Mesenchymal stem cell (in vitro differentiated cells and primary cell): ENCODE measurements at regions not wholly inside any gene's neighbourhood (a gene's known extent, or its start where the extent isn't known, plus 50 kb on each side); places are given as distances from the start of the nearest gene placed in this dataset.

Source experiments
- DNase-seq: peaks from one replicate; pipeline ENCODE4 v3.0.0-alpha.2; 2013
- H2AFZ ChIP-seq: one replicate; pipeline ENCODE4 v1.6.1; 2013; ENCODE audit warnings: low read depth, mild to moderate bottlenecking, control low read depth, inconsistent platforms, low read length, moderate library complexity
- H2AK5ac ChIP-seq: 2 replicates; pipeline ENCODE4 v1.6.1; 2013; ENCODE audit warnings: low read length, moderate library complexity, mild to moderate bottlenecking, inconsistent platforms; ENCODE audit not compliant: severe bottlenecking
- H2BK120ac ChIP-seq: one replicate; pipeline ENCODE4 v1.6.1; 2013; ENCODE audit warnings: low read depth, mild to moderate bottlenecking, inconsistent platforms, low read length, moderate library complexity
- H2BK12ac ChIP-seq, 2 experiments: one replicate each; pipeline ENCODE4 v1.6.1; 2013; ENCODE audit warnings: inconsistent platforms in 2 of 2, low read length in 2 of 2, mild to moderate bottlenecking in 2 of 2, moderate library complexity in 2 of 2, control low read depth in 1 of 2
- H2BK15ac ChIP-seq: one replicate; pipeline ENCODE4 v1.6.1; 2013; ENCODE audit warnings: mild to moderate bottlenecking, low read depth, inconsistent platforms; ENCODE audit not compliant: poor library complexity, severe bottlenecking
- H2BK5ac ChIP-seq: 2 replicates; pipeline ENCODE4 v1.6.1; 2013; ENCODE audit warnings: low read depth, mild to moderate bottlenecking, low read length, control low read depth, inconsistent platforms; ENCODE audit not compliant: poor library complexity, severe bottlenecking
- H3K14ac ChIP-seq, 2 experiments: one replicate each; pipeline ENCODE4 v1.6.1; 2013; ENCODE audit warnings: inconsistent platforms in 2 of 2, low read length in 2 of 2, control low read depth in 1 of 2, mild to moderate bottlenecking in 1 of 2, moderate library complexity in 1 of 2
- H3K18ac ChIP-seq, 2 experiments: one replicate each; pipeline ENCODE4 v1.6.1; 2013; ENCODE audit warnings: inconsistent platforms in 2 of 2, low read length in 2 of 2, control low read depth in 1 of 2, low read depth in 1 of 2, mild to moderate bottlenecking in 1 of 2
- H3K23ac ChIP-seq, 2 experiments: one replicate each; pipeline ENCODE4 v1.6.1; 2013; ENCODE audit warnings: inconsistent platforms in 2 of 2, low read length in 2 of 2, mild to moderate bottlenecking in 2 of 2, moderate library complexity in 2 of 2, control low read depth in 1 of 2
- H3K27ac ChIP-seq: 2 replicates; pipeline ENCODE4 v1.5.1; 2013; ENCODE audit warnings: mild to moderate bottlenecking, moderate library complexity, low read length, control low read depth, inconsistent platforms; ENCODE audit not compliant: poor library complexity, severe bottlenecking
- H3K27me3 ChIP-seq, 2 experiments: 2 replicates each; pipeline versions ENCODE4 v1.6.1 to v1.7.0; 2013; ENCODE audit warnings: low read length in 2 of 2, mild to moderate bottlenecking in 2 of 2, moderate library complexity in 2 of 2, control low read depth in 1 of 2, inconsistent platforms in 1 of 2; ENCODE audit not compliant: control insufficient read depth in 1 of 2, insufficient read depth in 1 of 2
- H3K36me3 ChIP-seq, 2 experiments: 2 replicates each; pipeline versions ENCODE4 v1.6.1 to v1.7.0; 2013; ENCODE audit warnings: low read length in 2 of 2, control low read depth in 1 of 2, inconsistent platforms in 1 of 2, low read depth in 1 of 2, mild to moderate bottlenecking in 1 of 2; ENCODE audit not compliant: insufficient read depth in 2 of 2, control insufficient read depth in 1 of 2
- H3K4ac ChIP-seq, 2 experiments: one replicate each; pipeline ENCODE4 v1.6.1; 2013; ENCODE audit warnings: inconsistent platforms in 2 of 2, low read length in 2 of 2, mild to moderate bottlenecking in 2 of 2, moderate library complexity in 2 of 2, control low read depth in 1 of 2, low read depth in 1 of 2
- H3K4me1 ChIP-seq: 2 replicates; pipeline ENCODE4 v1.6.1; 2013; ENCODE audit warnings: low read depth, low read length, control low read depth; ENCODE audit not compliant: control insufficient read depth, insufficient read depth
- H3K4me2 ChIP-seq: 2 replicates; pipeline ENCODE4 v1.6.1; 2013; ENCODE audit warnings: low read length, mild to moderate bottlenecking, inconsistent platforms; ENCODE audit not compliant: poor library complexity, severe bottlenecking
- H3K4me3 ChIP-seq, 2 experiments: 2 replicates each; pipeline versions ENCODE4 v1.5.1 to v1.7.0; 2013; ENCODE audit warnings: low read length in 2 of 2, mild to moderate bottlenecking in 2 of 2, control low read depth in 1 of 2, low read depth in 1 of 2; ENCODE audit not compliant: insufficient read depth in 1 of 2
- H3K79me1 ChIP-seq: replicated peaks from 2 replicates; pipeline ENCODE4 v1.6.1; 2013; ENCODE audit warnings: mild to moderate bottlenecking, control low read depth, low read length, inconsistent platforms; ENCODE audit not compliant: poor library complexity, severe bottlenecking
- H3K9ac ChIP-seq: 2 replicates; pipeline ENCODE4 v1.7.0; 2013; ENCODE audit warnings: mild to moderate bottlenecking, low read length, moderate library complexity
- H3K9me3 ChIP-seq: 2 replicates; pipeline ENCODE4 v1.7.0; 2013; ENCODE audit warnings: mild to moderate bottlenecking, low read length; ENCODE audit not compliant: control insufficient read depth
- H4K8ac ChIP-seq: one replicate; pipeline ENCODE4 v1.6.1; 2013; ENCODE audit warnings: inconsistent platforms, mild to moderate bottlenecking, low read length, moderate library complexity
- H4K91ac ChIP-seq: one replicate; pipeline ENCODE4 v1.6.1; 2013; ENCODE audit warnings: mild to moderate bottlenecking, low read length, inconsistent platforms
- WGBS: methylation state at CpG from one replicate; pipeline ENCODE4 v1.1.7; 2013; ENCODE audit warnings: mixed read lengths; 5-methylcytosine and 5-hydroxymethylcytosine counted together

DNA sequence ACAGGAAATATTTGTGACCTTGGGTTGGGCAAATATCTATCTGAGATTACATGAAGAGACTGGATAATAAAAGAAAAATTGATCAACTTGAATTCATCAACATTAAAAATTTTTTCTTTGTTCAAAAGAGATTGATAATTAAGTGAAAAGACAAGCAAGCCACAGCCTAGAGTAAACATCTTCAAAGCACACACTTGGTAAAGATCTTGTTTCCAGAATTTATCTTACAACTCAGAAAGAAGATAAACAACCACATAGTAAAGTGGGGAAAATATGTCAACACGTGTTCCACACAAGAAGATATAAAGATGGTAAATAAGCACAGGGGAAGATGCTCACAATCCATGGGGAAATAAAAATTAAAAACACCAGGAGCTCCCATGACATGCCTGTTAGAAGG, 195.9 kb downstream of the SOX11 start:
- Histone ChIP-seq H3K9ac (no peak overlapping the region), H3K36me3 (no peaks in the 10 kb centered on the region), H2BK5ac (no peak overlapping the region), H3K4ac (no peak overlapping the region), H3K27ac (no peak overlapping the region), H4K8ac (no peak overlapping the region), H2AK5ac (no peak overlapping the region), H3K27me3 (no peaks in the 10 kb centered on the region), H3K18ac (no peak overlapping the region), H2BK120ac (no peak overlapping the region), H2BK15ac (no peak overlapping the region), H3K9me3 (peaks cover 8% of the 10 kb centered on the region), H3K4me3 (no peak overlapping the region), H2BK12ac (no peak overlapping the region), H3K79me1 (no peaks in the 10 kb centered on the region), H2AFZ (no peak overlapping the region), H4K91ac (no peak overlapping the region), H3K14ac (no peak overlapping the region), H3K23ac (no peak overlapping the region), H3K4me1 (no peaks in the 10 kb centered on the region), H3K4me2 (no peak overlapping the region)
- DNase-seq, result no peak
- WGBS, result no CpG with 5 or more reads among the region's 1 CpG

DNA sequence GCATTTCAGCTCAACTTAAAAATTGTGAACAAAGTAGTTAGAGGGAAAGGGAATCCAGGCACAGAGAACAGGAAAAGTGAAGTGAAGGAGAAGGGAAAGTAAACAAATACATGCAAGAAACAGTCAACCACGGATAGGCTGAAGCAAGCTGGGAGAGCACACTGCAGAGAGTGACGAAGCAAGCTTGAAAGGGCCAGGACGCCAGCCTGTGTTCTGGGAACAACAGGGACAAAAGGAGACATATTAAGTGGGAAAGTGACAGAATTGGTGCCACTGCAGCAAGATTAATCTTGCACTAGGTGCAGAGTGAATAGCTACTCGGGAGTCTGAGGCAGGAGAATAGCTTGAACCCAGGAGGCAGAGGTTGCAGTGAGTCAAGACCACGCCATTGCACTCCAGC, 197.3 kb downstream of the SOX11 start:
- Histone ChIP-seq H3K9ac (no peak overlapping the region), H2BK120ac (no peak overlapping the region), H3K4me2 (no peak overlapping the region), H2AFZ (no peak overlapping the region), H3K79me1 (no peaks in the 10 kb centered on the region), H2BK12ac (no peak overlapping the region), H3K9me3 (peaks cover 7% of the 10 kb centered on the region), H3K4ac (no peak overlapping the region), H3K4me3 (no peak overlapping the region), H3K4me1 (no peaks in the 10 kb centered on the region), H2BK15ac (no peak overlapping the region), H3K36me3 (no peaks in the 10 kb centered on the region), H3K18ac (no peak overlapping the region), H2BK5ac (no peak overlapping the region), H3K14ac (no peak overlapping the region), H4K91ac (no peak overlapping the region), H3K27ac (no peak overlapping the region), H4K8ac (no peak overlapping the region), H3K27me3 (no peaks in the 10 kb centered on the region), H2AK5ac (no peak overlapping the region), H3K23ac (no peak overlapping the region)
- WGBS, result 33% methylated on average over 4 of the region's 5 CpGs
- DNase-seq, result peak; percentile 21

DNA sequence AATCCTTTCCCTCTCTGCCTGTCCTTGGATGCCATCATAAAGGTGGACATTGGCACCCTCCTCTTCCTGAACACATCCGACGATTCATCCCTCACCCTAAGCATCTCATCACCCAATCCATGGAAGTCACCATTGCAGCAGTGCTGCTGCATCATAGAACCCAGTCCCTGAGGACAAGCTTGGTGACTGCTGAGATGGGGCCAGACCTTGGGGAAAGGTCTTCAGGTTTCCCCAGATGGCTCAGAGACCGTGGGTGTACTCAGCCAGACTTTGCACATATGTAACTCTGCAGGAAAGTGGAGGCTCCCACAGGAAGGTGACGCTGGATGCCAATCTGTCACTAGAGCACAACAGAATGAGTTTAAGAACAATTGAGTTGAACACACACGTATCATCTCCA, 202.2 kb downstream of the SOX11 start:
- Histone ChIP-seq H3K14ac (no peak overlapping the region), H3K23ac (no peak overlapping the region), H3K18ac (no peak overlapping the region), H3K9me3 (peaks cover 29% of the 10 kb centered on the region), H4K91ac (no peak overlapping the region), H3K4me1 (no peaks in the 10 kb centered on the region), H3K4me2 (no peak overlapping the region), H3K4ac (no peak overlapping the region), H3K27me3 (no peaks in the 10 kb centered on the region), H2AFZ (no peak overlapping the region), H4K8ac (no peak overlapping the region), H2AK5ac (no peak overlapping the region), H2BK12ac (no peak overlapping the region), H3K36me3 (no peaks in the 10 kb centered on the region), H3K79me1 (no peaks in the 10 kb centered on the region), H2BK15ac (no peak overlapping the region), H3K9ac (no peak overlapping the region), H2BK120ac (no peak overlapping the region), H2BK5ac (no peak overlapping the region), H3K4me3 (no peak overlapping the region), H3K27ac (no peak overlapping the region)
- DNase-seq, result no peak
- 70% methylated on average over 4 of the region's 5 CpGs for WGBS

DNA sequence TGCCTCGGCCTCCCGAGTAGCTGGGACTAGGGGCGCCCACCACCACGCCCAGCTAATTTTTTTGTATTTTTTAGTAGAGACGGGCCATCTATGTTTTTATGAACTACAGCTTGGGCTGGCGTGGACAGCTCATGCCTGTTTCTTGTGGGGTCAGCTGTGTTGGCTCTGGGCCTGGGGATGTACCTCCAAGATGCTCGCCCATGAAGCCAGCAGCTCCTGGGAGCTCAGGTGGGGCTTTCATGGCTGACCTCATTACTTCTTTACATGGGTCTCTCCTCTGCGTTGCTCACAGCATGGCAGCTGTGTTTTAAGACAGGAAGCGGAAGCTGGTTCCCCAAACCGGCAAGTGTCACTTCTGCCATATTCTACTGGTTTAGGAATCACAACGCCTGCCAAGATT, 203.1 kb downstream of the SOX11 start:
- Histone ChIP-seq H4K8ac (no peak overlapping the region), H2BK15ac (no peak overlapping the region), H2AFZ (no peak overlapping the region), H3K9me3 (peaks cover 27% of the 10 kb centered on the region), H2BK5ac (no peak overlapping the region), H3K27me3 (no peaks in the 10 kb centered on the region), H3K4me2 (no peak overlapping the region), H2AK5ac (no peak overlapping the region), H3K9ac (no peak overlapping the region), H3K23ac (no peak overlapping the region), H3K79me1 (no peaks in the 10 kb centered on the region), H3K36me3 (no peaks in the 10 kb centered on the region), H3K4me3 (no peak overlapping the region), H3K4ac (no peak overlapping the region), H3K4me1 (no peaks in the 10 kb centered on the region), H3K18ac (no peak overlapping the region), H4K91ac (no peak overlapping the region), H2BK120ac (no peak overlapping the region), H3K14ac (no peak overlapping the region), H3K27ac (no peak overlapping the region), H2BK12ac (no peak overlapping the region)
- WGBS, result 93% methylated on average over 11 of the region's 11 CpGs
- DNase-seq, result no peak
